H1 (cell line): ENCODE measurements at regions not wholly inside any gene's neighbourhood (a gene's known extent, or its start where the extent isn't known, plus 50 kb on each side); places are given as distances from the start of the nearest gene placed in this dataset.

Source experiments
- CTCF ChIA-PET: fragments of 300-600 bp; sonication (Branson Sonifier 250); formaldehyde crosslinking; loops from one replicate; lab custom pipeline; 2021; ENCODE audit not compliant: partially characterized antibody; lab: Charles Lee
- POLR2A ChIA-PET: fragments of 300-600 bp; sonication (Branson Sonifier 250); formaldehyde crosslinking; loops from one replicate; lab custom pipeline; 2021; ENCODE audit warnings: inconsistent platforms; ENCODE audit not compliant: partially characterized antibody; lab: Charles Lee
- DNase-seq, 2 experiments: peaks; one replicate each; pipeline versions ENCODE4 v3.0.0 to v3.0.0-alpha.2; 2010 to 2022; ENCODE audit warnings: low spot score in 2 of 2, low read depth in 1 of 2, mixed read lengths in 1 of 2
- FAIRE-seq: peaks from 2 replicates; lab custom pipeline; 2011; peaks lifted over from hg19 to GRCh38; lab: Jason Lieb, UNC
- H2AFZ ChIP-seq: 2 replicates; pipeline ENCODE4 v1.8.1; 2012; ENCODE audit warnings: low read length, inconsistent platforms
- H2AK5ac ChIP-seq: 2 replicates; pipeline ENCODE4 v1.6.1; 2013; ENCODE audit warnings: low read depth, low read length
- H2BK120ac ChIP-seq: replicated peaks from 2 replicates; pipeline ENCODE3; 2013; ENCODE audit warnings: low read depth, low read length, inconsistent platforms
- H2BK12ac ChIP-seq: 2 replicates; pipeline ENCODE4 v1.6.1; 2013; ENCODE audit warnings: low read depth, low read length
- H2BK15ac ChIP-seq: 2 replicates; pipeline ENCODE4 v1.6.1; 2013; ENCODE audit warnings: low read length
- H2BK20ac ChIP-seq: 2 replicates; pipeline ENCODE4 v1.6.1; 2013; ENCODE audit warnings: low read length
- H2BK5ac ChIP-seq: 2 replicates; pipeline ENCODE4 v1.6.1; 2013; ENCODE audit warnings: low read depth, low read length
- H3K14ac ChIP-seq: 2 replicates; pipeline ENCODE4 v1.6.1; 2013; ENCODE audit warnings: inconsistent platforms; ENCODE audit not compliant: insufficient read length
- H3K18ac ChIP-seq: 2 replicates; pipeline ENCODE4 v1.6.1; 2013; ENCODE audit warnings: low read length; ENCODE audit errors: extremely low read depth
- H3K23ac ChIP-seq: 2 replicates; pipeline ENCODE4 v1.6.1; 2013; ENCODE audit warnings: inconsistent platforms; ENCODE audit not compliant: insufficient read length
- H3K23me2 ChIP-seq: 2 replicates; pipeline ENCODE4 v1.6.1; 2013; ENCODE audit warnings: low read depth, low read length
- H3K27ac ChIP-seq: 2 replicates; pipeline ENCODE4 v1.6.1; 2011; ENCODE audit warnings: low read depth, low read length, inconsistent platforms
- H3K27me3 ChIP-seq, 4 experiments: replicated peaks in 1 of 4; 1 replicate in 1 of 4; 2 replicates in 3 of 4; pipeline versions ENCODE4 v1.6.1 to v1.8.1; 2011 to 2013; ENCODE audit warnings: low read length in 3 of 4, mild to moderate bottlenecking in 3 of 4, inconsistent platforms in 2 of 4, mixed read lengths in 2 of 4, moderate library complexity in 1 of 4; ENCODE audit not compliant: control insufficient read depth in 3 of 4, insufficient read depth in 3 of 4; ENCODE audit errors: extremely low read depth in 1 of 4
- H3K36me3 ChIP-seq, 4 experiments: 2 replicates each; pipeline versions ENCODE4 v1.6.1 to v1.8.1; 2011 to 2013; ENCODE audit warnings: mild to moderate bottlenecking in 4 of 4, low read length in 3 of 4, moderate library complexity in 2 of 4, control low read depth in 1 of 4, inconsistent platforms in 1 of 4; ENCODE audit not compliant: insufficient read depth in 4 of 4, control insufficient read depth in 2 of 4
- H3K4ac ChIP-seq: replicated peaks from 2 replicates; pipeline ENCODE3; 2013; ENCODE audit warnings: low read length, low read depth, mixed read lengths, inconsistent platforms; ENCODE audit not compliant: insufficient read length
- H3K4me1 ChIP-seq, 4 experiments: replicated peaks in 1 of 4; 1 replicate in 1 of 4; 2 replicates in 3 of 4; pipeline versions ENCODE4 v1.6.1 to v1.8.1; 2011 to 2013; ENCODE audit warnings: low read length in 3 of 4, inconsistent platforms in 2 of 4, mixed read lengths in 1 of 4; ENCODE audit not compliant: insufficient read depth in 4 of 4, control insufficient read depth in 3 of 4
- H3K4me2 ChIP-seq, 2 experiments: 2 replicates each; pipeline versions ENCODE4 v1.6.1 to v1.8.1; 2011 to 2013; ENCODE audit warnings: low read depth in 2 of 2, low read length in 2 of 2, control low read depth in 1 of 2, inconsistent platforms in 1 of 2, mild to moderate bottlenecking in 1 of 2; ENCODE audit not compliant: insufficient read depth in 1 of 2
- H3K4me3 ChIP-seq, 4 experiments: fragments of 200-600, 300-600 bp in 1 of 4; sonication (generic), shearing (Covaris generic), sonication (Bioruptor Twin) in 1 of 4; 2 replicates each; pipeline versions ENCODE4 v1.5.1 to v1.8.1; 2011 to 2016; ENCODE audit warnings: low read length in 4 of 4, low read depth in 3 of 4, control low read depth in 2 of 4, inconsistent platforms in 2 of 4, mild to moderate bottlenecking in 2 of 4, mixed read lengths in 1 of 4, moderate library complexity in 1 of 4; ENCODE audit not compliant: insufficient read depth in 2 of 4; ENCODE audit errors: extremely low read depth in 1 of 4
- H3K56ac ChIP-seq: replicated peaks from 2 replicates; pipeline ENCODE3; 2013; ENCODE audit warnings: low read depth, mild to moderate bottlenecking, mixed read lengths, low read length, inconsistent platforms; ENCODE audit not compliant: insufficient read length
- H3K79me1 ChIP-seq: 2 replicates; pipeline ENCODE4 v1.6.1; 2013; ENCODE audit warnings: low read depth, low read length, control low read depth
- H3K79me2 ChIP-seq, 2 experiments: 2 replicates each; pipeline versions ENCODE4 v1.6.1 to v1.8.1; 2012 to 2013; ENCODE audit warnings: low read length in 2 of 2, mild to moderate bottlenecking in 2 of 2, inconsistent platforms in 1 of 2; ENCODE audit not compliant: insufficient read depth in 2 of 2, control insufficient read depth in 1 of 2
- H3K9ac ChIP-seq, 4 experiments: replicated peaks in 1 of 4; 1 replicate in 1 of 4; 2 replicates in 3 of 4; pipeline versions ENCODE4 v1.6.1 to v1.8.1; 2011 to 2013; ENCODE audit warnings: low read depth in 3 of 4, low read length in 3 of 4, control low read depth in 2 of 4, mild to moderate bottlenecking in 2 of 4, moderate library complexity in 2 of 4, inconsistent platforms in 1 of 4; ENCODE audit errors: extremely low read depth in 1 of 4
- H3K9me3 ChIP-seq, 2 experiments: 2 replicates each; pipeline versions ENCODE4 v1.6.1 to v1.8.1; 2012 to 2013; ENCODE audit warnings: mild to moderate bottlenecking in 2 of 2, moderate library complexity in 2 of 2, control low read depth in 1 of 2, inconsistent platforms in 1 of 2, low read depth in 1 of 2, low read length in 1 of 2, mixed read lengths in 1 of 2; ENCODE audit not compliant: insufficient read depth in 2 of 2
- H4K20me1 ChIP-seq, 2 experiments: replicated peaks in 1 of 2; 2 replicates each; pipeline versions ENCODE3 to v1.8.1; 2011 to 2013; ENCODE audit warnings: inconsistent platforms in 2 of 2, low read length in 2 of 2, mild to moderate bottlenecking in 1 of 2; ENCODE audit not compliant: insufficient read depth in 2 of 2, control insufficient read depth in 1 of 2
- H4K5ac ChIP-seq: 2 replicates; pipeline ENCODE4 v1.6.1; 2013; ENCODE audit warnings: low read length, low read depth, mixed read lengths, inconsistent platforms; ENCODE audit not compliant: insufficient read length
- H4K8ac ChIP-seq: 2 replicates; pipeline ENCODE4 v1.8.0; 2013; ENCODE audit warnings: mild to moderate bottlenecking, moderate library complexity, low read length, inconsistent platforms; ENCODE audit not compliant: insufficient read depth; ENCODE audit errors: extremely low read depth
- H4K91ac ChIP-seq: replicated peaks from 2 replicates; pipeline ENCODE3; 2013; ENCODE audit warnings: low read length, mixed read lengths, inconsistent platforms; ENCODE audit not compliant: insufficient read length
- BCL11A ChIP-seq, 2 experiments: IDR thresholded peaks; one replicate each; pipeline ENCODE4 v1.6.1; 2011; ENCODE audit warnings: low read depth in 2 of 2, low read length in 2 of 2, mild to moderate bottlenecking in 2 of 2
- CHD1 ChIP-seq: IDR thresholded peaks from 2 replicates; pipeline ENCODE4 v1.6.1; 2012; ENCODE audit warnings: low read depth, low read length, improper control_type of control experiment
- JUN ChIP-seq: IDR thresholded peaks from 2 replicates; pipeline ENCODE4 v1.6.1; 2011; ENCODE audit warnings: low read depth, mild to moderate bottlenecking, improper control_type of control experiment, low read length
- MAX ChIP-seq: IDR thresholded peaks from 2 replicates; pipeline ENCODE4 v1.6.1; 2012; ENCODE audit warnings: inconsistent platforms
- POLR2AphosphoS5 ChIP-seq: IDR thresholded peaks from 2 replicates; pipeline ENCODE4 v1.6.1; 2011; ENCODE audit warnings: low read depth, low read length
- RAD21 ChIP-seq, 2 experiments: IDR thresholded peaks in 1 of 2; conservative IDR thresholded peaks in 1 of 2; 2 replicates each; pipeline ENCODE4 v1.6.1; 2011; ENCODE audit warnings: low read depth in 2 of 2, low read length in 2 of 2, improper control_type of control experiment in 1 of 2, inconsistent platforms in 1 of 2, mild to moderate bottlenecking in 1 of 2, moderate library complexity in 1 of 2
- SIRT6 ChIP-seq: IDR thresholded peaks from one replicate; pipeline ENCODE4 v1.7.1; 2012; ENCODE audit warnings: low read length, inconsistent platforms
- SP1 ChIP-seq: IDR thresholded peaks from 2 replicates; pipeline ENCODE4 v1.6.1; 2011; ENCODE audit warnings: low read depth, low read length
- WGBS, 2 experiments: shearing (Covaris generic) in 1 of 2; methylation state at CpG; one replicate each; pipeline versions ENCODE4 v1.1.6 to v1.1.7; 2013 to 2015; ENCODE audit warnings: low lambda C conversion rate in 2 of 2, mixed read lengths in 2 of 2, inconsistent platforms in 1 of 2, low coverage in 1 of 2, missing lambda C conversion rate in 1 of 2; ENCODE audit not compliant: insufficient replicate concordance in 2 of 2, insufficient coverage in 1 of 2, insufficient read length in 1 of 2; ENCODE audit errors: extremely low coverage in 1 of 2, missing lambda C conversion rate in 1 of 2; 5-methylcytosine and 5-hydroxymethylcytosine counted together
- TF ChIP-seq, protein P1 (sequence below), 3 experiments: IDR thresholded peaks; 1 replicate in 2 of 3; 2 replicates in 1 of 3; pipeline versions ENCODE4 v1.5.1 to v1.6.1; 2011; ENCODE audit warnings: low read length in 3 of 3, mild to moderate bottlenecking in 3 of 3, inconsistent platforms in 2 of 3, low read depth in 1 of 3, moderate library complexity in 1 of 3; ENCODE audit not compliant: insufficient read depth in 1 of 3; ENCODE audit errors: control extremely low read depth in 1 of 3

DNA sequence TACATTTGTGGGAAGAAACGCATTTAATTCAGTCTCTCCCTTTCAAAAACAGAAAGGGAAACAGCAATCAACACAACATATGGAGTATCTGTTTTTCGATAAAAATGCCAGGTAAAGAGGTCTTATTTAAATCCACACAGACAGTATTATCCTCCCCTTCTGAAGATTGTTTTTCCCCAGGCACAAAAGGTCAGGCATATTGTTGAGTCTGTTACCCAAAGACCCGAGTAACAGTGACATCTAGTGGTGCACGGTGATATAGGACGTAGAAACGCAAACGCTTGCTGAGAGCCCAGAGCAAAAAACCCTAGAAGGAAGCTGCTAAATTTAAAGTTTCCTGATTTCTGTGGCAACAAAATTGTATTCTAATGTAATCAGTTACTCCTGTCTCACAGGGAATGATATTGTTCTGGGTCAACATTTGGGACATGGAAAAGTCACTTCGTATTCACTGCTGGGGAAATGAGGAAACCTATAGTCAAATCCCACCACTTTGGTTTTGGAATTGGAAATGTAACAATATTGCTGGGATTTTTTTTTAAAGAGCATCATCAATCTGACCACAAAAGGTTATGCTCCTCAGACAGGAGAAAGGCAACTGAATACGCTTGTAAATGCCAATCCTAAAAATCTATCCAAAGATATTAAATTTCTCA lies 312.7 kb upstream of the CCDC54 start:
- FAIRE-seq (peak; percentile 99), DNase-seq (peak; percentile 31 to 79)
- Histone ChIP-seq H3K4me3 (no peak overlapping the region), H3K27me3 (no peaks in the 10 kb centered on the region), H3K56ac (no peak overlapping the region), H3K27ac (no peak overlapping the region), H4K5ac (peak overlapping the region; percentile 68), H3K36me3 (no peaks in the 10 kb centered on the region), H4K8ac (no peak overlapping the region), H2BK12ac (peak overlapping the region; percentile 85; the same call in 1 of the 2 replicates), H3K79me1 (no peaks in the 10 kb centered on the region), H3K23ac (no peak overlapping the region), H3K18ac (no peak overlapping the region; the same call in 1 of the 2 replicates), H2BK20ac (peak overlapping the region; percentile 76; the same call in 1 of the 2 replicates), H4K91ac (no peak overlapping the region), H2AFZ (peak overlapping the region; percentile 87), H4K20me1 (no peaks in the 10 kb centered on the region), H3K9ac (no peak overlapping the region), H3K23me2 (no peaks in the 10 kb centered on the region), H2BK5ac (no peak overlapping the region; the same call in 1 of the 2 replicates), H3K4ac (no peak overlapping the region), H3K9me3 (no peaks in the 10 kb centered on the region), H2BK15ac (no peak overlapping the region), H2BK120ac (peak overlapping the region; percentile 29), H3K4me2 (no peak overlapping the region), H2AK5ac (no peak overlapping the region), H3K4me1 (peaks cover 0 to 8% (median 2%) of the 10 kb centered on the region in 4 experiments; a peak in 5 of 7 replicates), H3K79me2 (no peaks in the 10 kb centered on the region), H3K14ac (no peak overlapping the region)
- ChIA-PET POLR2A (interaction anchor here (0.6 to 0.9 kb wide), 3 partner anchors 176 to 496 kb away, joined by 3 read pairs; no protein-coding TSS in a partner anchor), CTCF (interaction anchor here (0.6 to 4.0 kb wide), 25 partner anchors 8 to 673 kb away, joined by 3 to 14 read pairs (median 5); no protein-coding TSS in a partner anchor)
- 16% methylated on average over 9 of the region's 9 CpGs; no CpG with 5 or more reads in 1 of the 2 experiments for WGBS, 2 experiments
- TF ChIP-seq JUN (no peak), RAD21 (IDR thresholded peaks at IDR 0.05 in 1 of 2, conservative IDR thresholded peaks at IDR 0.05 in 1 of 2; ENCODE audit: low read depth in 2 of 2, low read length in 2 of 2) (peak; percentile 97), BCL11A (IDR thresholded peaks at IDR 0.05; ENCODE audit: low read depth in 2 of 2, low read length in 2 of 2) (no peak), MAX (no peak), SP1 (no peak), SIRT6 (no peak), CHD1 (no peak), POLR2AphosphoS5 (no peak)
- TF ChIP-seq, protein P1, sequence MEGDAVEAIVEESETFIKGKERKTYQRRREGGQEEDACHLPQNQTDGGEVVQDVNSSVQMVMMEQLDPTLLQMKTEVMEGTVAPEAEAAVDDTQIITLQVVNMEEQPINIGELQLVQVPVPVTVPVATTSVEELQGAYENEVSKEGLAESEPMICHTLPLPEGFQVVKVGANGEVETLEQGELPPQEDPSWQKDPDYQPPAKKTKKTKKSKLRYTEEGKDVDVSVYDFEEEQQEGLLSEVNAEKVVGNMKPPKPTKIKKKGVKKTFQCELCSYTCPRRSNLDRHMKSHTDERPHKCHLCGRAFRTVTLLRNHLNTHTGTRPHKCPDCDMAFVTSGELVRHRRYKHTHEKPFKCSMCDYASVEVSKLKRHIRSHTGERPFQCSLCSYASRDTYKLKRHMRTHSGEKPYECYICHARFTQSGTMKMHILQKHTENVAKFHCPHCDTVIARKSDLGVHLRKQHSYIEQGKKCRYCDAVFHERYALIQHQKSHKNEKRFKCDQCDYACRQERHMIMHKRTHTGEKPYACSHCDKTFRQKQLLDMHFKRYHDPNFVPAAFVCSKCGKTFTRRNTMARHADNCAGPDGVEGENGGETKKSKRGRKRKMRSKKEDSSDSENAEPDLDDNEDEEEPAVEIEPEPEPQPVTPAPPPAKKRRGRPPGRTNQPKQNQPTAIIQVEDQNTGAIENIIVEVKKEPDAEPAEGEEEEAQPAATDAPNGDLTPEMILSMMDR (IDR thresholded peaks at IDR 0.05; ENCODE audit: control extremely low read depth in 1 of 3, insufficient read depth in 1 of 3, low read depth in 1 of 3, low read length in 3 of 3): peak; percentile 15 to 78 (median 77)
